Heart left ventricle (tissue), 16 donors: ENCODE measurements at regions not wholly inside any gene's neighbourhood (a gene's known extent, or its start where the extent isn't known, plus 50 kb on each side); places are given as distances from the start of the nearest gene placed in this dataset.
"Not testable (repeated sequence)": the region's sequence is repeated elsewhere in the genome, so short reads cannot be mapped to it uniquely, and the experiment has no call there.

Source experiments
- ATAC-seq, 4 donors: fragments of 200-7000 bp; cut with Tn5 transposase; one replicate each; pipeline ENCODE4 v1.9.1; 2020 to 2022; ENCODE audit warnings: moderate library complexity in 4 of 4, mild to moderate bottlenecking in 3 of 4, moderate number of reproducible peaks in 1 of 4
- DNase-seq, 5 donors: peaks; one replicate each; pipeline ENCODE4 v3.0.0-alpha.2; 2020
- H3K27ac ChIP-seq, 12 donors: fragments of 200-600 bp; sonication (generic) in 4 of 12; one replicate each; pipeline versions ENCODE4 v1.5.0 to v1.8.0; 2016 to 2022; ENCODE audit warnings: mild to moderate bottlenecking in 2 of 12
- H3K27me3 ChIP-seq, 9 donors: fragments of 200-600 bp; sonication (generic) in 2 of 9; one replicate each; pipeline versions ENCODE4 v1.5.1 to v1.8.0; 2016 to 2022; ENCODE audit warnings: mild to moderate bottlenecking in 3 of 9
- H3K36me3 ChIP-seq, 9 donors: fragments of 200-600 bp; sonication (generic) in 2 of 9; one replicate each; pipeline versions ENCODE4 v1.5.0 to v1.8.0; 2018 to 2022; ENCODE audit warnings: mild to moderate bottlenecking in 2 of 9
- H3K4me1 ChIP-seq, 12 donors: fragments of 200-600 bp; sonication (generic) in 4 of 12; one replicate each; pipeline versions ENCODE4 v1.5.0 to v1.8.0; 2016 to 2022; ENCODE audit warnings: mild to moderate bottlenecking in 3 of 12
- H3K4me3 ChIP-seq, 12 donors: fragments of 200-600 bp; sonication (generic) in 4 of 12; one replicate each; pipeline versions ENCODE4 v1.5.0 to v1.8.0; 2017 to 2022; ENCODE audit warnings: mild to moderate bottlenecking in 9 of 12, moderate library complexity in 4 of 12
- H3K9me3 ChIP-seq, 12 donors: fragments of 200-600 bp; sonication (generic) in 4 of 12; one replicate each; pipeline versions ENCODE4 v1.5.0 to v1.8.0; 2016 to 2022; ENCODE audit warnings: mild to moderate bottlenecking in 1 of 12
- CTCF ChIP-seq, 12 donors: fragments of 200-600 bp; sonication (generic) in 4 of 12; IDR thresholded peaks; one replicate each; pipeline versions ENCODE4 v1.5.0 to v1.8.0; 2018 to 2022; ENCODE audit warnings: antibody characterized with exemption in 12 of 12, mild to moderate bottlenecking in 5 of 12
- POLR2A ChIP-seq, 2 donors: fragments of 450-650 bp; IDR thresholded peaks; one replicate each; pipeline ENCODE4 v1.6.1; 2017; ENCODE audit warnings: antibody characterized with exemption in 2 of 2, mild to moderate bottlenecking in 2 of 2, moderate library complexity in 2 of 2
- WGBS, 4 donors: extraction: QIAGEN DNeasy Blood & Tissue Kit in 2 of 4; methylation state at CpG; one replicate each; pipeline versions ENCODE4 v1.1.5 to v1.1.7; 2013 to 2018; 5-methylcytosine and 5-hydroxymethylcytosine counted together
- intact Hi-C, 10 donors: fragments of 100-400 bp; cut with DNase I; formaldehyde crosslinking; loops; one replicate each; pipeline versions ENCODE4 v1.11.1 to v1.14.2; 2022
- donor health status: ischemic (EF 13 %, LVEDD 7.1; RV severe dilation, severe dysfunction).
- donor health status: healthy with polysubstance abuse.
- donor health status: DM: no; HTN: yes; CAD: no.
- donor health status: DM: no; HTN: no; CAD: no.
- donor health status: ischemic (EF 25% LVEDD 6.9; RV normal size, moderate dysfunction).
- donor health status: ischemic (EF 25% LVEDD 5.7; RV mildly dilated, moderate dysfunction).
- donor health status: healthy.
- donor health status: DM: yes; HTN: yes; CAD: no.
- donor health status: ischemic (EF 35%, LVEDD 5.7; RV mildly dilated, moderate dysfunction).
- donor health status: nonischemic (EF 11% LVEDD 7.7; RV severe dilation, severe dysfunction).
- donor health status: DM: yes; HTN: yes; CAD: no.
- donor health status: PGD.
- donor health status: ischemic (EF 29% LVEDD 5.4; RV normal size, mild dysfunction).
- donor health status: nonischemic (EF 23%, LVEDD 6.1; RV moderate dilation, normal function).

- ATAC-seq: no peak
- H3K36me3 ChIP-seq: no peaks in the 10 kb centered on the region
- intact Hi-C loops: no loop called here
- H3K27ac ChIP-seq: no peak overlapping the region
- H3K27me3 ChIP-seq: no peaks in the 10 kb centered on the region
- no peaks in the 10 kb centered on the region for H3K9me3 ChIP-seq
- WGBS, 4 donors: 60 to 65% (median 63%) methylated on average over 4 of the region's 4 CpGs
- no peak for DNase-seq
- TF ChIP-seq CTCF (IDR thresholded peaks at IDR 0.05) (no peak), POLR2A (IDR thresholded peaks at IDR 0.05) (no peak)
- H3K4me1 ChIP-seq: no peaks in the 10 kb centered on the region
- H3K4me3 ChIP-seq: no peak overlapping the region
These were observed 51.7 kb upstream of the ATIC start for GRCh38 chr2:215260097-215260677.

GRCh38 chr2:215249501-215249900 lies 62.4 kb upstream of the ATIC start:
- H3K4me1 ChIP-seq: no peaks in the 10 kb centered on the region
- no peaks in the 10 kb centered on the region for H3K27me3 ChIP-seq
- no peak overlapping the region for H3K27ac ChIP-seq
- TF ChIP-seq CTCF (IDR thresholded peaks at IDR 0.05): no peak
- no peak for TF ChIP-seq POLR2A (IDR thresholded peaks at IDR 0.05)
- no peaks in the 10 kb centered on the region for H3K9me3 ChIP-seq
- ATAC-seq (no peak), DNase-seq (no peak)
- no peaks in the 10 kb centered on the region for H3K36me3 ChIP-seq
- H3K4me3 ChIP-seq: no peak overlapping the region
- intact Hi-C loops: no loop called here
- WGBS, 4 donors: 84 to 88% (median 87%) methylated on average over 2 of the region's 2 CpGs

DNA sequence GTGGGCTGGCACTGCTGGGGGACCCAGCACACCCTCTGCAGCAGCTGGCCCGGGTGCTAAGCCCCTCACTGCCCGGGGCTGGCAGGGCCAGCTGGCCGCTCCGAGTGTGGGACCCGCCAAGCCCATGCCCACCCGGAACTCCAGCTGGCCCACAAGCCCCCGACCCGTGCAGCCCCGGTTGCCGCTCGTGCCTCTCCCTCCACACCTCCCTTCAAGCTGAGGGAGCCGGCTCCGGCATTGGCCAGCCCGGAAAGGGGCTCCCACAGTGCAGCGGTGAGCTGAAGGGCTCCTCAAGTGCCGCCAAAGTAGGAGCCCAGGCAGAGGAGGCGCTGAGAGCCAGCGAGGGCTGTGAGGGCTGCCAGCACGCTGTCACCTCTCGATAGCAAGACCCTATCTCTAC lies 65.9 kb upstream of the ATIC start:
- H3K27me3 ChIP-seq, DNase-seq, H3K4me1 ChIP-seq, H3K36me3 ChIP-seq, H3K27ac ChIP-seq, H3K4me3 ChIP-seq, intact Hi-C loops, ATAC-seq, H3K9me3 ChIP-seq: not testable (repeated sequence)
- 88 to 94% (median 93%) methylated on average over 15 to 20 of the region's 20 CpGs for WGBS, 4 donors

- Histone ChIP-seq H3K27me3 (peaks cover 0 to 3% (median 0%) of the 10 kb centered on the region in 9 donors), H3K36me3 (no peaks in the 10 kb centered on the region), H3K4me3 (no peak overlapping the region), H3K4me1 (no peaks in the 10 kb centered on the region), H3K9me3 (no peaks in the 10 kb centered on the region), H3K27ac (no peak overlapping the region)
- ATAC-seq (no peak), DNase-seq (no peak)
- intact Hi-C loops: no loop called here
- WGBS, 4 donors: 53 to 63% (median 59%) methylated on average over 7 of the region's 7 CpGs
- no peak for TF ChIP-seq CTCF (IDR thresholded peaks at IDR 0.05)
- TF ChIP-seq POLR2A (IDR thresholded peaks at IDR 0.05): no peak
These were observed 70.0 kb upstream of the ATIC start for GRCh38 chr2:215241791-215242305.
